ENCODE measurements at regions not wholly inside any gene's neighbourhood (a gene's known extent, or its start where the extent isn't known, plus 50 kb on each side); places are given as distances from the start of the nearest gene placed in this dataset.
"Not testable (repeated sequence)": the region's sequence is repeated elsewhere in the genome, so short reads cannot be mapped to it uniquely, and the experiment has no call there.

DNA sequence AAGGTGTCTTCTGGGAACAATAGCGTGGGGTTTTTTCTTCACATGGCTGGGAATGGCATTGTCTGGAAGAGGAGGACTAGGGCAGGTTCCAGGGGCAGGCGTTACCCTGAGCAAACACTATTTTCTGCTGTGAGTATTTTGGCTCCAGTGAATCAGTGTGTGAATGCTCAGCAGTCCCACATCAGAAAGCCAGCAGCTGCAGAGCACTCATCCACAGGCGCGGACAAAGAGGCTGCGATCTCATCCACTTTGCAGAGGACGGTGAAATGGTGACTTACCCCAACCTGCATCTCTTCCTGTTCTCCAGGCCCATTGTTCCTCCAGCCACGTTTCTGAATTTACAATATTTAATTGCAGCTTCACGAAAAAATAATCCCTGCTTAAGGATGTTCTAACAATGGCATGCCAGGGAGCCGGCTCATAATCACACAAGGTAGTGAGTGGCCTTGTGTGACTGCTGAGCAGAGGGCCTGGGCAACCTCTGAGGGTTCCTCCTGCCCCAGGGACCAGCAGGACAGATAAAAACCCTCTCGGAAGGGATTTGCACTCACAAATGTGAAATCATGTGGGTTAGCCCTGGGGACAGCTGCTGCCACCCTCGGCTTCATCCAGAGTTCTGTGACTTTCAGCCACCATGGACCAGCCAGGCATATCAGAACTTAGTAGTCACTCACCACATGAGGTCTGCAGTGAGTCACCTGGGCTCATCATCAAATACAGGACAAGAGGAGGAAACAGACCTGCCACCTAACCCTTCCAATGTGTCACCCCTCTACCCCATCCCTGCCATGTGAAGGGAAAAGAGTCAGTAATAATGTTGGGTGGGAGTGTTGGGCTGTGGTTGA, 65.0 kb upstream of the EN2 start:
- TF ChIP-seq, protein P1, sequence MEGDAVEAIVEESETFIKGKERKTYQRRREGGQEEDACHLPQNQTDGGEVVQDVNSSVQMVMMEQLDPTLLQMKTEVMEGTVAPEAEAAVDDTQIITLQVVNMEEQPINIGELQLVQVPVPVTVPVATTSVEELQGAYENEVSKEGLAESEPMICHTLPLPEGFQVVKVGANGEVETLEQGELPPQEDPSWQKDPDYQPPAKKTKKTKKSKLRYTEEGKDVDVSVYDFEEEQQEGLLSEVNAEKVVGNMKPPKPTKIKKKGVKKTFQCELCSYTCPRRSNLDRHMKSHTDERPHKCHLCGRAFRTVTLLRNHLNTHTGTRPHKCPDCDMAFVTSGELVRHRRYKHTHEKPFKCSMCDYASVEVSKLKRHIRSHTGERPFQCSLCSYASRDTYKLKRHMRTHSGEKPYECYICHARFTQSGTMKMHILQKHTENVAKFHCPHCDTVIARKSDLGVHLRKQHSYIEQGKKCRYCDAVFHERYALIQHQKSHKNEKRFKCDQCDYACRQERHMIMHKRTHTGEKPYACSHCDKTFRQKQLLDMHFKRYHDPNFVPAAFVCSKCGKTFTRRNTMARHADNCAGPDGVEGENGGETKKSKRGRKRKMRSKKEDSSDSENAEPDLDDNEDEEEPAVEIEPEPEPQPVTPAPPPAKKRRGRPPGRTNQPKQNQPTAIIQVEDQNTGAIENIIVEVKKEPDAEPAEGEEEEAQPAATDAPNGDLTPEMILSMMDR (IDR thresholded peaks at IDR 0.05; ENCODE audit: low read depth, low read length), result no peak
- H3K4me3 ChIP-seq (ENCODE audit: low read depth, low read length), result no peak overlapping the region

DNA sequence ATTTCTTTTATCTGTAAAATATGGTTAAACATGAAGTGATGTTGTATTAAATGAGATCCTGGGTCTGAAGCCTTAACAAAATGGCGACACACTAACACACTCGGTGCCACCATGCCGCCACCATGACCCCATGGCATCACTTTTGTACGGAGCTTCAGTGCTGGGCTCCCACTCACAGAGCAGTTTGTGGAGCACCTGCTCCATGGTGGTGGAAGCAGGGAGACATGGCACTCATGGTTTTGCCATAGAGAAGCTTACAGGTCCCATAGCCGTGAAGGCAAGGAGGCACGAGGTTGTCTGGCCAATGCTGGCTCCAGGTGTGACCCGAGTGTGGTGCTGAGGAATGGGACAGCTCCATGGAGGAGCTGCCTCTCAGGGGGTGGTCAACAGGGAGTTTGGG, 63.5 kb upstream of the EN2 start:
- no peak overlapping the region for H3K4me3 ChIP-seq (ENCODE audit: low read depth, low read length)
- TF ChIP-seq, protein P1 (IDR thresholded peaks at IDR 0.05; ENCODE audit: low read depth, low read length), result no peak

DNA sequence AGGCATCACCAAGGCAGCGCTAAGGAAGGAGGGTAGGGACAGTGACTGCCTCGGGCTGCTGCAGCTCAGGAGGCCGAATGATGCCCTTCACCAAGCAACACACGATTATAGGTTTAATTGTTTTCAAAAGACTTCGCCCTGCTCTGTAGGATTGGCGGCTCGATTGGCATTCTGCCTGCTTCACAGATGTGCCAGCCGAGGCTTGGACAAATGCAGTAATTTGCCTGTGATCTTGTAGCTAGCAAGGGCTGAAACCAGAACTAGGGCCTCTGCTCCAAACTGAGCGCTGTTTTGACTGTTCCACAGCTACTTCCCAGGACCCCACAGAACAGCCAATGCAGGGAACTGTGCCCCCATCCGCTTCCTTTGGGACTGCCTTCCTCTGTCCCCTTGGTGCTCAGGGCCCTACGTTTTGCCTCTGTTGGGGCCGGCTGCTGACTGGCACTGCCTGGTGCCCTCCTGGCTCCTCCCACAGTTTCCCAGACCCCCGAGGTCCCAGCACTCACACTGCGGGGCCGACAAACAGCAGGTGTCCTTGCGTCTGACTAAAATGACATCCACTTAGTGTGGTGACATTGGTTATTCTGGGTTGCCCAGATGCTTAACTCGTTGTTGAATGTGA, 62.6 kb upstream of the EN2 start:
- H3K4me3 ChIP-seq (ENCODE audit: low read depth, low read length), result no peak overlapping the region
- TF ChIP-seq, protein P1 (IDR thresholded peaks at IDR 0.05; ENCODE audit: low read depth, low read length), result no peak

DNA sequence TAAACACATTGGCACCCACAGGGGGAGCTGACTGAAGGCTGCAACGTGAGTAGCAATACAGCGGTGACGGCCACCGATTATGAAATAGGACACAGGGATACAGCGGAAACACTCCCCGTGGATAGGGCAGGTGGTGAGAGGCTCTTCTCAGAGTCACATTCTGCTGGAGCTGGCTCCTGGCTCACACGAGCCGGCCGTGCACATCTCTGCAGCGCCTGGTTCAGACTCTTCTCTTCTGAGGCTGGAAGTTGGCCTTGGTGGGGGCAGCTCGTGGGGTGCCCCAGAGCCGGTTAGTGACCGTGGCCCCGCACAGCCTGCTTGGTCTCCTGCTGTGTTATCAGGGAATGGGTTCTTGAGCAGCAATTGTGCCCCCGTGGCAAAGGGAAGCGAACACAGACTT, 61.3 kb upstream of the EN2 start:
- TF ChIP-seq, protein P1 (IDR thresholded peaks at IDR 0.05; ENCODE audit: low read depth, low read length), result no peak
- H3K4me3 ChIP-seq (ENCODE audit: low read depth, low read length), result no peak overlapping the region

DNA sequence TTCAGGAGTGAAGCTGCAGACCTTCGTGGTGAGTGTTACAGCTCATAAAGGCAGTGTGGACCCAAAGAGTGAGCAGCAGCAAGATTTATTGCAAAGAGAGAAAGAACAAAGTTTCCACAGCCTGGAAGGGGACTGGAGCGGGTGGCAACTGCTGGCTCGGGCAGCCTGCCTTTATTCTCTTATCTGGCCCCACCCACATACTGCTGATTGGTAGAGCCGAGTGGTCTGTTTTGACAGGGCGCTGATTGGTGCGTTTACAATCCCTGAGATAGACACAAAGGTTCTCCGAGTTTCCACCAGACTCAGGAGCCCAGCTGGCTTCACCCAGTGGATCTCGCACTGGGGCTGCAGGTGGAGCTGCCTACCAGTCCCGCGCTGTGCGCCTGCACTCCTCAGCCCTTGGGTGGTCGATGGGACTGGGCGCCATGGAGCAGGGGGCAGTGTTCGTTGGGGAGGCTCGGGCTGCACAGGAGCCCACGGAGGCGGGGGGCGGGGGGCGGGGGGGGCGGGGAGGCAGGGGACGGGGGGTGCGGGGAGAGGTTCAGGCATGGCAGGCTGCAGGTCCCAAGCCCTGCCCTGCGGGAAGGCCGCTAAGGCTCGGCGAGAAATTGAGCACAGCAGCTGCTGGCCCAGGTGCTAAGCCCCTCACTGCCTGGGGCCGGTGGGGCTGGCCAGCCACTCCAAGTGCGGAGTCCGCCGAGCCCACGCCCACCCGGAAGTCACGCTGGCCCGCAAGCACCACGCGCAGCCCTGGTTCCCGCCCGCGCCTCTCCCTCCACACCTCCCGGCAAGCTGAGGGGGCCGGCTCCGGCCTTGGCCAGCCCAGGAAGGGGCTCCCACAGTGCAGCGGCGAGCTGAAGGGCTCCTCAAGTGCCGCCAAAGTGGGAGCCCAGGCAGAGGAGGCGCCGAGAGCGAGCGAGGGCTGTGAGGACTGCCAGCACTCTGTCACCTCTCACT, 59.9 kb upstream of the EN2 start:
- not testable (repeated sequence) for H3K4me3 ChIP-seq (ENCODE audit: low read depth, low read length)

DNA sequence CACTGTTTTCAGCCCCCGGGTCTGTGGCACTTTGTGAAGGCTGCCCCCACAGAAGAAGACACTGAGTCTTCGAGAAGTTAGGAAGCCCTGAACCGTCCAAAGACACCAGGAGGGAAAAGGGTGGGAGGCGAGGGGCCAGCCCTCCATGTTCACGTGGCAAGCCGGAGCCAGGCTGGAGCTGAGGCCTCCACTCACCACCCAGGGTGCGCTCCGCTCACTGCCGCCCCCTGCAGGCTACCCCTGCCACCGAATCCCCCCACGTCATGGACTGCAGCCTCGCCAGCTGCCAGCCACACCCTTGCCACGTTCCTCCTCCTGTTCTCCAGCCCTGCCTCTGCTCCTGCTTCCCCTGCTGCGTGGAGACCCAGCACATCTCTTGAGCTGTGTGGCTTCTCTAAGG, 59.0 kb upstream of the EN2 start:
- H3K4me3 ChIP-seq (ENCODE audit: low read depth, low read length), result no peak overlapping the region
- TF ChIP-seq, protein P1 (IDR thresholded peaks at IDR 0.05; ENCODE audit: low read depth, low read length), result no peak

DNA sequence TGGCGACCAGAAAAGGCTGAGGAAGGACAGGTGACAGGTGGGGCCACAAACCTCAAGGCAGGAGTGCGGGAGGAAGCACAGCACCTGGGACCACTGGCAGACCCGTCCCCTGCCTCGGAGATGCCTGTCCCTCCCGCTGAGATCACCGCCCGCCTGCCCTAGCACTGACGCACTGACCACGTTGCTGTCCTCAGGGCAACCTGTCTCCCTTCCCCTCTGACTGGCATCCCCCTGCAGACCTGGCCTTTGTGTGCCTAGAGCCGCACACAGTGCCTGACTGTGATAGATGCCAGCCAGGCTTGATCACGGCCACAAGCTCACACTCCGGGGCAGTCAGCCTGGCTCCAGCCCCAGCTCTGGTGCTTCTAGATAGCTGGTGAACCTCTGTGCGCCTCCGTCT, 58.4 kb upstream of the EN2 start:
- no peak overlapping the region for H3K4me3 ChIP-seq (ENCODE audit: low read depth, low read length)
- TF ChIP-seq, protein P1 (IDR thresholded peaks at IDR 0.05; ENCODE audit: low read depth, low read length), result no peak

Measured in WI38 (cell line).